GM21447 (cell line): ENCODE measurements at regions not wholly inside any gene's neighbourhood (a gene's known extent, or its start where the extent isn't known, plus 50 kb on each side); places are given as distances from the start of the nearest gene placed in this dataset.
"Not testable (repeated sequence)": the region's sequence is repeated elsewhere in the genome, so short reads cannot be mapped to it uniquely, and the experiment has no call there.

ENCODE experiments used
- ATAC-seq: cut with Tn5 transposase; IDR thresholded peaks from one replicate; pipeline ENCODE4 v1.9.1; 2021; ENCODE audit not compliant: unreplicated experiment

GRCh38 chr21:20802631-20803260 lies 195.5 kb upstream of the NCAM2 start:
- ATAC-seq: no peak

- no peak for ATAC-seq
Observed at GRCh38 chr21:20811702-20812101, 186.5 kb upstream of the NCAM2 start.

GRCh38 chr21:20814090-20814489 lies 184.1 kb upstream of the NCAM2 start:
- no peak for ATAC-seq

GRCh38 chr21:20822666-20823065 lies 175.5 kb upstream of the NCAM2 start:
- no peak for ATAC-seq

- no peak for ATAC-seq
Observed at GRCh38 chr21:20852866-20853265, 145.3 kb upstream of the NCAM2 start.

GRCh38 chr21:20856926-20857325 lies 141.3 kb upstream of the NCAM2 start:
- ATAC-seq: no peak

- no peak for ATAC-seq
Observed at GRCh38 chr21:20874202-20874601, 124.0 kb upstream of the NCAM2 start.

- ATAC-seq: no peak
Observed at GRCh38 chr21:20875742-20876141, 122.5 kb upstream of the NCAM2 start.

GRCh38 chr21:20877976-20878375 lies 120.2 kb upstream of the NCAM2 start:
- ATAC-seq: no peak

GRCh38 chr21:20882462-20883407 lies 115.5 kb upstream of the NCAM2 start:
- ATAC-seq: no peak

GRCh38 chr21:20883408-20883800 lies 114.8 kb upstream of the NCAM2 start:
- no peak for ATAC-seq

- ATAC-seq: no peak
Observed at GRCh38 chr21:20902511-20902910, 95.7 kb upstream of the NCAM2 start.

GRCh38 chr21:20902998-20903397 lies 95.2 kb upstream of the NCAM2 start:
- ATAC-seq: no peak

- ATAC-seq: not testable (repeated sequence)
Observed at GRCh38 chr21:20927555-20927954, 70.7 kb upstream of the NCAM2 start.

- ATAC-seq: no peak
Observed at GRCh38 chr21:20942523-20942922, 55.7 kb upstream of the NCAM2 start.

- ATAC-seq: no peak
Observed at GRCh38 chr21:20943561-20943997, 54.6 kb upstream of the NCAM2 start.

- no peak for ATAC-seq
Observed at GRCh38 chr21:20944139-20944538, 54.1 kb upstream of the NCAM2 start.

- ATAC-seq: no peak
Observed at GRCh38 chr21:20946701-20947100, 51.5 kb upstream of the NCAM2 start.
